ENCODE measurements at regions not wholly inside any gene's neighbourhood (a gene's known extent, or its start where the extent isn't known, plus 50 kb on each side); places are given as distances from the start of the nearest gene placed in this dataset.

DNA sequence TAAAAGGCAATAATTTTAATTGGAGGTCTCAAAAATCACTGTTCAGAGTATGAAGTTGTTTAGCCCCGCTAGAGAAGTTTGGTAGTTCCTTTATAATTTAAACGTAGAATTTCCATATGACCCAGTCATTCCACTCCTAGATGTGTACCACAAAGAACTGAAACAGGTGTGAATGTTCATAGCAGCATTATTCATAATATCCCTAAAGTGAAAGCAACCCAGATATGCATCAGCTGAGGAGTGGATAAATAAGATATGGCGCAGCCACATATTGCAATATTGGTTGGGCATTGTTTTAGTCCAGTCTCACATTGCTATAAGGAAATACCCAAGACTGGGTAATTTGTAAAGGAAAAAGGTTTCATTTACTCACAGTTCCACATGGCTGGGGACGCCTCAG lies 976.2 kb downstream of the NLGN4Y start:
- Histone ChIP-seq H3K4me3 (no peak overlapping the region), H3K27me3 (no peaks in the 10 kb centered on the region), H3K9me3 (no peaks in the 10 kb centered on the region), H3K27ac (no peak overlapping the region), H3K36me3 (no peaks in the 10 kb centered on the region), H3K4me1 (no peaks in the 10 kb centered on the region)
- no peak for ATAC-seq
- WGBS, 2 donors (ENCODE audit: low coverage in 1 of 2), result 80% methylated on average over 2 of the region's 4 CpGs; no CpG with 5 or more reads in 1 of the 2 donors
- TF ChIP-seq POLR2AphosphoS5 (IDR thresholded peaks at IDR 0.05), result no peak
- TF ChIP-seq, protein P1, sequence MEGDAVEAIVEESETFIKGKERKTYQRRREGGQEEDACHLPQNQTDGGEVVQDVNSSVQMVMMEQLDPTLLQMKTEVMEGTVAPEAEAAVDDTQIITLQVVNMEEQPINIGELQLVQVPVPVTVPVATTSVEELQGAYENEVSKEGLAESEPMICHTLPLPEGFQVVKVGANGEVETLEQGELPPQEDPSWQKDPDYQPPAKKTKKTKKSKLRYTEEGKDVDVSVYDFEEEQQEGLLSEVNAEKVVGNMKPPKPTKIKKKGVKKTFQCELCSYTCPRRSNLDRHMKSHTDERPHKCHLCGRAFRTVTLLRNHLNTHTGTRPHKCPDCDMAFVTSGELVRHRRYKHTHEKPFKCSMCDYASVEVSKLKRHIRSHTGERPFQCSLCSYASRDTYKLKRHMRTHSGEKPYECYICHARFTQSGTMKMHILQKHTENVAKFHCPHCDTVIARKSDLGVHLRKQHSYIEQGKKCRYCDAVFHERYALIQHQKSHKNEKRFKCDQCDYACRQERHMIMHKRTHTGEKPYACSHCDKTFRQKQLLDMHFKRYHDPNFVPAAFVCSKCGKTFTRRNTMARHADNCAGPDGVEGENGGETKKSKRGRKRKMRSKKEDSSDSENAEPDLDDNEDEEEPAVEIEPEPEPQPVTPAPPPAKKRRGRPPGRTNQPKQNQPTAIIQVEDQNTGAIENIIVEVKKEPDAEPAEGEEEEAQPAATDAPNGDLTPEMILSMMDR (IDR thresholded peaks at IDR 0.05), result no peak
- no peak for TF ChIP-seq EP300 (IDR thresholded peaks at IDR 0.05)
- no peak for TF ChIP-seq POLR2A (IDR thresholded peaks at IDR 0.05)

GRCh38 chrY:15501181-15501580 lies 976.9 kb downstream of the NLGN4Y start:
- TF ChIP-seq POLR2A (IDR thresholded peaks at IDR 0.05), result no peak
- no peak for TF ChIP-seq EP300 (IDR thresholded peaks at IDR 0.05)
- TF ChIP-seq, protein P1 (IDR thresholded peaks at IDR 0.05), result no peak
- TF ChIP-seq POLR2AphosphoS5 (IDR thresholded peaks at IDR 0.05), result no peak
- Histone ChIP-seq H3K4me1 (no peaks in the 10 kb centered on the region), H3K4me3 (no peak overlapping the region), H3K27me3 (no peaks in the 10 kb centered on the region), H3K27ac (no peak overlapping the region), H3K9me3 (no peaks in the 10 kb centered on the region), H3K36me3 (no peaks in the 10 kb centered on the region)
- no peak for ATAC-seq
- no CpG with 5 or more reads among the region's 2 CpGs for WGBS, 2 donors (ENCODE audit: low coverage in 1 of 2)

DNA sequence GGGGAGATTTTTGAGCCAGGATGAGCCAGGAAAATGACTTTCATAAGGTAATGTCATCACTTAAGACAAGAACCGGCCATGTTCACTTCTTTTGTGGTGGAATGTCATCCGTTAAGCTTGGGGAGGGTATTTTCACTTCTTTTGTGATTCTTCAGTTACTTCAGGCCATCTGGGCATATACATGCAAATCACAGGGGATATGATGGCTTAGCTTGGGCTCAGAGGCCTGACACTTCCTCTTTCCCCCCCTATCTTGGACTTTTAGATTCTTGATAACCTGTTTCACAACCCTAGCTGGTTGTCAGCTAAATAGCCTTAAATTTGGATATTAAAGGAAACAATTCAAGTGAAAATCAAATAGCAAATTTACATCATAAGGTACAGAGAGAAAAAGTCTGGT lies 986.0 kb downstream of the NLGN4Y start:
- Histone ChIP-seq H3K27ac (no peak overlapping the region), H3K4me1 (no peaks in the 10 kb centered on the region), H3K4me3 (no peak overlapping the region), H3K9me3 (no peaks in the 10 kb centered on the region), H3K27me3 (no peaks in the 10 kb centered on the region), H3K36me3 (no peaks in the 10 kb centered on the region)
- ATAC-seq, result no peak
- no peak for TF ChIP-seq POLR2A (IDR thresholded peaks at IDR 0.05)
- no peak for TF ChIP-seq EP300 (IDR thresholded peaks at IDR 0.05)
- TF ChIP-seq, protein P1 (IDR thresholded peaks at IDR 0.05), result no peak
- TF ChIP-seq POLR2AphosphoS5 (IDR thresholded peaks at IDR 0.05), result no peak
- WGBS, 2 donors (ENCODE audit: low coverage in 1 of 2), result 55% methylated on average over 2 of the region's 2 CpGs; no CpG with 5 or more reads in 1 of the 2 donors

GRCh38 chrY:15510984-15511650 lies 986.8 kb downstream of the NLGN4Y start:
- H3K27me3 ChIP-seq, result no peaks in the 10 kb centered on the region
- no peaks in the 10 kb centered on the region for H3K9me3 ChIP-seq
- no peak overlapping the region for H3K27ac ChIP-seq
- H3K4me3 ChIP-seq, result no peak overlapping the region
- no peaks in the 10 kb centered on the region for H3K4me1 ChIP-seq
- H3K36me3 ChIP-seq, result no peaks in the 10 kb centered on the region
- 86% methylated on average over 1 of the region's 5 CpGs; no CpG with 5 or more reads in 1 of the 2 donors for WGBS, 2 donors (ENCODE audit: low coverage in 1 of 2)
- TF ChIP-seq EP300 (IDR thresholded peaks at IDR 0.05), result no peak
- ATAC-seq, result no peak

DNA sequence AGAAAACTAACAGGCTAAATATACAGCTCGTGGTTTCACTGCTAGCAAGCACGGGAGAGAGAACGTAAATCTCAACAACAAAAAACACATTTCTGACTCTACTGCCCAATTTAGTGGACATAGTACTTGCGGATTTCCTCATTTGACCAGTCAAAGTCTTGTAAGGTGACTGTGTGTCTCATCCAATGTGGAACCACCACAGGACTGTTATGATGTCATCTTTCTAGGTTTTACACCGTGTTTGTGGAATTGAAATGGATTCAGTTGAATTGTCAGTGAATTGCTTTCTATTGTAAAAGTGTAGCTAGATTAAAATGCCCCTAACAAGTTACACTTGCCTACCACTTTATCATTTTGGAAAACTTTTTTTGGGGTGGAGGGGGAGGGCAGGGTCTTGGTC lies 1010.8 kb downstream of the NLGN4Y start:
- 81% methylated on average over 5 of the region's 5 CpGs; no CpG with 5 or more reads in 1 of the 2 donors for WGBS, 2 donors (ENCODE audit: low coverage in 1 of 2)
- no peaks in the 10 kb centered on the region for H3K27me3 ChIP-seq

More for the DNA sequence above, 1010.8 kb downstream of the NLGN4Y start:
- Histone ChIP-seq H3K36me3 (no peaks in the 10 kb centered on the region), H3K9me3 (no peaks in the 10 kb centered on the region), H3K4me1 (no peaks in the 10 kb centered on the region), H3K4me3 (no peak overlapping the region), H3K27ac (no peak overlapping the region)
- no peak for TF ChIP-seq EP300 (IDR thresholded peaks at IDR 0.05)
- TF ChIP-seq, protein P1 (IDR thresholded peaks at IDR 0.05), result no peak
- no peak for TF ChIP-seq POLR2A (IDR thresholded peaks at IDR 0.05)
- ATAC-seq, result no peak

Data from gastroesophageal sphincter (tissue), 4 donors.